SU-DHL-6 (cell line): ENCODE measurements at regions not wholly inside any gene's neighbourhood (a gene's known extent, or its start where the extent isn't known, plus 50 kb on each side); places are given as distances from the start of the nearest gene placed in this dataset.

Experiments used
- CTCF ChIP-seq: fragments of 200-600 bp; sonication (generic); IDR thresholded peaks from one replicate; pipeline ENCODE4 v1.5.1; 2017; ENCODE audit warnings: antibody characterized with exemption, mild to moderate bottlenecking, low read length, moderate library complexity; ENCODE audit not compliant: insufficient read depth, poor library complexity, severe bottlenecking
- EZH2phosphoT487 ChIP-seq: fragments of 200-600 bp; sonication (generic), shearing (Covaris generic); conservative IDR thresholded peaks from 2 replicates; pipeline ENCODE4 v1.6.1; 2018; ENCODE audit warnings: mild to moderate bottlenecking, antibody characterized with exemption, low read length, moderate library complexity, mixed read lengths

GRCh38 chr12:131437706-131438492, 273.0 kb upstream of the SFSWAP start:
- TF ChIP-seq EZH2phosphoT487 (no peak), CTCF (no peak)
